NCI-H146 (cell line): ENCODE measurements at regions not wholly inside any gene's neighbourhood (a gene's known extent, or its start where the extent isn't known, plus 50 kb on each side); places are given as distances from the start of the nearest gene placed in this dataset.

Experiments
- DNase-seq: peaks from one replicate; lab custom pipeline; 2025; lab: John Stamatoyannopoulos, UW

- no peak for DNase-seq
Measured at GRCh38 chr20:1711826-1712601, 54.4 kb upstream of the SIRPG start.

GRCh38 chr20:1711266-1711665 is 53.7 kb upstream of the SIRPG start:
- no peak for DNase-seq

GRCh38 chr20:1710484-1710883 is 52.9 kb upstream of the SIRPG start:
- no peak for DNase-seq

- no peak for DNase-seq
Measured at GRCh38 chr20:1707588-1708449, 50.2 kb upstream of the SIRPG start.
